ENCODE measurements at regions not wholly inside any gene's neighbourhood (a gene's known extent, or its start where the extent isn't known, plus 50 kb on each side); places are given as distances from the start of the nearest gene placed in this dataset.
A peak's percentile ranks its signal among the peaks of the same experiment; 100 is the strongest.

DNA sequence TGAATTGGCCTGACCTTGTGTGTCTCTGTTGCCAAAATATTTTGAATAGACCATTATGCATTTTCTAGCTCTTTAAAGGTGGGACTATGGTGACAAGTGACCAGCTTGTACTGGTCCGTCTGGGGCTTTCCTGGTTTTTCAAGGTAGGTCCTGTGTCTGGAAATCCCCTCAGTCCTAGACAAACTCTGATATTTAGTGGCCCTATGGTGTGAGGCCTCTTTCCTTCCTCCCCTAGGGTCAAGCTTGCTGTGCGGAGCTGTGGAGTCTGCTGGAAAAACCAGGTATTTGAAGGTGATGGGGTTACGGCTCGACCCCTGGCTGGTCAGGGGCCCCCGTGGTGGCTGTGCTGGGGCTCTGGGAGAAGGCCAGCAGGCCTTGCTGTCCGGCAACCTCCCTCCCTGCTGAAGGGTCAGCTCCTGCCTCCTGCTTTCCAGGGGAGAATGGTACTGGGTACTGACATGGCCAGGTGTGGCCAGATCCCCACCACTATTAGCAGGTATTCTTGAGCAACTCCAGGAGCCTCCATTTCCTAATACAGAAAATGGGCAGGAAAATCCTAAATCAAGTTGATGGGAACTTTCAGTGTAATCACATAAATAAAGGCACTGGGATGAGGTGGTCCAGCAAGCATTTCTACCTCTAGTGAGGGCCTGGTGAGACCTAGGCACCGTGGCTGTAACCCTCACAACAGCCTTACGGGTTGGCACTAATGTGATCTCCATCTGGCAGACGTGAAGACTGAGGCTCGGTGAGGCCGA, 86.2 kb upstream of the HS6ST1 start:
- Histone ChIP-seq H3K4me3 (ENCODE audit: low read depth, low read length) (no peak overlapping the region), H3K79me2 (ENCODE audit: control insufficient read depth, insufficient read depth, low read length, unreplicated experiment) (no peaks in the 10 kb centered on the region)

GRCh38 chr2:128405467-128405900, 86.8 kb upstream of the HS6ST1 start:
- Histone ChIP-seq H3K4me3 (ENCODE audit: low read depth, low read length) (no peak overlapping the region), H3K27me3 (ENCODE audit: insufficient read depth, low read length) (no peaks in the 10 kb centered on the region), H2AFZ (ENCODE audit: low read length, unreplicated experiment) (no peak overlapping the region), H3K79me2 (ENCODE audit: control insufficient read depth, insufficient read depth, low read length, unreplicated experiment) (no peaks in the 10 kb centered on the region), H3K36me3 (ENCODE audit: insufficient read depth, low read length) (no peaks in the 10 kb centered on the region), H3K27ac (ENCODE audit: low read depth, low read length) (no peak overlapping the region), H3K4me1 (ENCODE audit: control insufficient read depth, insufficient read depth, low read length, unreplicated experiment) (peaks cover 12% of the 10 kb centered on the region)

More for the DNA sequence above, 86.2 kb upstream of the HS6ST1 start:
- Histone ChIP-seq H3K36me3 (ENCODE audit: insufficient read depth, low read length) (no peaks in the 10 kb centered on the region), H3K4me1 (ENCODE audit: control insufficient read depth, insufficient read depth, low read length, unreplicated experiment) (peaks cover 12% of the 10 kb centered on the region), H3K27me3 (ENCODE audit: insufficient read depth, low read length) (no peaks in the 10 kb centered on the region), H3K27ac (ENCODE audit: low read depth, low read length) (no peak overlapping the region), H2AFZ (ENCODE audit: low read length, unreplicated experiment) (no peak overlapping the region)

GRCh38 chr2:128405981-128406613, 87.4 kb upstream of the HS6ST1 start:
- no peaks in the 10 kb centered on the region for H3K36me3 ChIP-seq (ENCODE audit: insufficient read depth, low read length)
- H3K79me2 ChIP-seq (ENCODE audit: control insufficient read depth, insufficient read depth, low read length, unreplicated experiment), result no peaks in the 10 kb centered on the region
- no peak overlapping the region for H3K4me3 ChIP-seq (ENCODE audit: low read depth, low read length)
- H3K4me1 ChIP-seq (ENCODE audit: control insufficient read depth, insufficient read depth, low read length, unreplicated experiment), result peaks cover 12% of the 10 kb centered on the region
- no peaks in the 10 kb centered on the region for H3K27me3 ChIP-seq (ENCODE audit: insufficient read depth, low read length)
- H2AFZ ChIP-seq (ENCODE audit: low read length, unreplicated experiment), result no peak overlapping the region
- H3K27ac ChIP-seq (ENCODE audit: low read depth, low read length), result no peak overlapping the region

GRCh38 chr2:128406736-128407554, 88.3 kb upstream of the HS6ST1 start:
- H3K79me2 ChIP-seq (ENCODE audit: control insufficient read depth, insufficient read depth, low read length, unreplicated experiment), result no peaks in the 10 kb centered on the region
- no peaks in the 10 kb centered on the region for H3K36me3 ChIP-seq (ENCODE audit: insufficient read depth, low read length)
- no peak overlapping the region for H2AFZ ChIP-seq (ENCODE audit: low read length, unreplicated experiment)
- no peaks in the 10 kb centered on the region for H3K27me3 ChIP-seq (ENCODE audit: insufficient read depth, low read length)
- peaks cover 12% of the 10 kb centered on the region for H3K4me1 ChIP-seq (ENCODE audit: control insufficient read depth, insufficient read depth, low read length, unreplicated experiment)
- no peak overlapping the region for H3K27ac ChIP-seq (ENCODE audit: low read depth, low read length)
- H3K4me3 ChIP-seq (ENCODE audit: low read depth, low read length), result no peak overlapping the region

DNA sequence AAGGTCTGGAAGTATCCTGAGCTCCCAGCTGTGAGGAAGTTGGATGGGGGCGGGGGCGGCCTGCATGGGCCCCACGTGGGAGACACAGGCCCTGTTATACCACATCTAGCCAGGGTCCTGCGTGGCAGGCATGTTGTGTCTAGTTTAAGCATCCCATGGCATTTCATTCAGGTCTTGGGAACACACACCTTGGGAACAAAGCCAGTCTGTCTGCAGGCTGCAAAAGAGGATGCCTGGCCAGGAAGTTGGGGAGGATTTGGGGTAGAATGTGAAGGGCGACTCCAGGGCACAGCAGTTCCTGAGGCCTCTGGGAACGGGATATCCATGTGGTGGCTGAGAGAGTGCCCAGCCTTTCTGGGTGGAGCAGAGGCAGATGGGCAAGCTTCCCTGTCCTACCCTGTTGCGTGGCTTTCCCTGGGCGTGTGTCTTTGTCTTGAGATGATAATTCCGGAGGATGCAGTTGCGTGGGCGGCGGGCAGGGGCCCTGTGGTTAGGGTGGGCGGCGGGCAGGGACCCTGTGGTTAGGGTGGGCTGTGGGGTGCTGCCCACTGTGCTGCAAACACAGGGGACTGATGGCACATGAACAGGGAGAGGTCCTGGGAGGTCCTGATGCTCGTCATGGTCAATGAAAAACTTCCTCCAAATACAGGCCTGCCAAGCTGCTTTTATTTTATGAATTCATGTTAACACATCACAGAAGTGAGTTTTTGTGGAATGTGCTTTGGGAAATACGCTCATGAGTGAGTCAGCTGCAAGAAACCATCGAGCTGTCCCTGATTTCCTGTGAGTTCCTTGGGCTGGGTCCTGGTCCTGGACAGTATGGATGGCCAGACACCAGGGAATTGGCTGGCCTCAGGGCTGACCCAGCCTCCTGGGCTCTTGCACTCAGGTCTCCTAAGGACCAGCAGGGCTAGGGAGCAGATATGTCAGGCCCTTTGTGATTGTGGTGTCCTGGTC, 90.0 kb upstream of the HS6ST1 start:
- Histone ChIP-seq H3K27me3 (ENCODE audit: insufficient read depth, low read length) (no peaks in the 10 kb centered on the region), H3K36me3 (ENCODE audit: insufficient read depth, low read length) (no peaks in the 10 kb centered on the region), H3K79me2 (ENCODE audit: control insufficient read depth, insufficient read depth, low read length, unreplicated experiment) (no peaks in the 10 kb centered on the region), H3K4me3 (ENCODE audit: low read depth, low read length) (no peak overlapping the region), H2AFZ (ENCODE audit: low read length, unreplicated experiment) (peak overlapping the region; percentile 43), H3K4me1 (ENCODE audit: control insufficient read depth, insufficient read depth, low read length, unreplicated experiment) (peaks cover 12% of the 10 kb centered on the region), H3K27ac (ENCODE audit: low read depth, low read length) (peak overlapping the region; percentile 75)

DNA sequence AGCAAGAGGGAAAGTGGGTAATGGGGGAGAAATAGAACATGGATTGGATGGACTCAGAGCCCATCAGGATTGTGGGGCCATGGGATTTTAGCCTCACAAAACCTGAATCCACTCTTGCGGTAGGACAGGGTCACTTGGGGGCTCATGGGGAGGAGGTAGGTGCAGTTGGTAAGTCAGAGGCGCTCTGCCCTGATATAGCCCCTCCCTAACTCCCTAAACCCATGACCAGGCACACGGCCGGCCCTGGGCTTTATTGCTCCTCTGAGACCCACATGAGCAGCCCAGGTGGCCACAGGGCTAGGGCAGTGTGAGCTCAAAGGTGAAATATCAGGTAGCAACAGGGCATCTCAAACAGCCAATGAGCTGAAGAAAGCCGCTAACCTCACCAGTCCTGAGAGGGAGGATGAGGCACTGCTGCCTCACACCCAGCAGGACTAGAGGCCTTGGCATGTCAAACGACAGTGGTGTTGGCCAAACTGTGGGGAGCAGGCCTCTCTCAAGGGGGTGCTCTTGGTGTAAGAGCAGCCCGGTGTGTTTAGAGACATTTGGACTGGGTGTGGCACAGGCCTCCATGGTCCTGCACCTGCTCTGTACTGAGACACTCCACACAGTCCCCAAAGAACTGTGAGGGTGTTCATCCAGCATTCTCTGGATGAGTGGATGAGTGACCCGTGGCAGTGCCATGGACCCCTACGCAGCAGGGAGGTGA, 90.8 kb upstream of the HS6ST1 start:
- Histone ChIP-seq H3K27ac (ENCODE audit: low read depth, low read length) (peak overlapping the region; percentile 75), H3K4me1 (ENCODE audit: control insufficient read depth, insufficient read depth, low read length, unreplicated experiment) (peaks cover 12% of the 10 kb centered on the region), H3K79me2 (ENCODE audit: control insufficient read depth, insufficient read depth, low read length, unreplicated experiment) (no peaks in the 10 kb centered on the region), H3K36me3 (ENCODE audit: insufficient read depth, low read length) (no peaks in the 10 kb centered on the region), H3K27me3 (ENCODE audit: insufficient read depth, low read length) (no peaks in the 10 kb centered on the region), H2AFZ (ENCODE audit: low read length, unreplicated experiment) (peak overlapping the region; percentile 43), H3K4me3 (ENCODE audit: low read depth, low read length) (no peak overlapping the region)

DNA sequence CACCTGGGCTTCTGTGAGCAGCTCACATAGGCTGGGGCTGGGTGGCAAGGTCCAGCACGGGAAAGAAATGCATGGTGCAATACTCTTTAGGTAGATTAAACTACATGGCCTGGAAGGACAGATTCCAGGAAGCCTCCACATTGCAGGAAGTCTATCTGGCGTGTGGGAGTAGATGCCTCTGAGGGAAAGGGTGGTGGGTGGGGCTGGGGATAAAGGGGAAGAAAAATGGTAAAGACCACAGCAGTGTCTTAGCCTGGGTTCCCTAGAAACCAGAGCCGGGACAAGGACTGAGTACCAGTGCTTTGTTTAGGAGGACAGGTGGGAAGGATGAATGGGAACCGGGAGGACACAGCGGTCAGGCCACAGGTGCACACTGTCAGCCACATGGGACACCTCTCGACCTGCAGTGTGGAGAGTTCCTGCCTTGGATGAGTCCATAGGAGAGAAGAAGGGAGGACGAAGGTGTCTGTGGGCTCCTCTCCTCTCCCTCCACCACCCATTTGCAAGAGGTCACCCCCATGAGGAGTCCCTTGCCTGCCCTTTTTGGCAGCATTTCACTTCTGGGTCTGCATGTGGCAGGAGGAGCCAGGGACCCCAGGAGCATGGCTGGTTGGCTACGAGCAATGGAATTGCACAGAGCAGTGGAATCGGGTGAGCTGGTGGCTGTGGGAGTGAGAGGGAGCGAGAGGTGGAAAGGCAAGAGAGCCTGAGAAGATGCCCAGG, 91.5 kb upstream of the HS6ST1 start:
- Histone ChIP-seq H3K36me3 (ENCODE audit: insufficient read depth, low read length) (no peaks in the 10 kb centered on the region), H3K27ac (ENCODE audit: low read depth, low read length) (no peak overlapping the region), H3K4me1 (ENCODE audit: control insufficient read depth, insufficient read depth, low read length, unreplicated experiment) (peaks cover 12% of the 10 kb centered on the region), H2AFZ (ENCODE audit: low read length, unreplicated experiment) (no peak overlapping the region), H3K27me3 (ENCODE audit: insufficient read depth, low read length) (no peaks in the 10 kb centered on the region), H3K79me2 (ENCODE audit: control insufficient read depth, insufficient read depth, low read length, unreplicated experiment) (no peaks in the 10 kb centered on the region), H3K4me3 (ENCODE audit: low read depth, low read length) (no peak overlapping the region)

- Histone ChIP-seq H3K79me2 (ENCODE audit: control insufficient read depth, insufficient read depth, low read length, unreplicated experiment) (no peaks in the 10 kb centered on the region), H3K27me3 (ENCODE audit: insufficient read depth, low read length) (no peaks in the 10 kb centered on the region), H3K4me3 (ENCODE audit: low read depth, low read length) (no peak overlapping the region), H3K36me3 (ENCODE audit: insufficient read depth, low read length) (no peaks in the 10 kb centered on the region), H3K27ac (ENCODE audit: low read depth, low read length) (no peak overlapping the region), H3K4me1 (ENCODE audit: control insufficient read depth, insufficient read depth, low read length, unreplicated experiment) (peaks cover 12% of the 10 kb centered on the region), H2AFZ (ENCODE audit: low read length, unreplicated experiment) (no peak overlapping the region)
These were observed 92.1 kb upstream of the HS6ST1 start for GRCh38 chr2:128410758-128411215.

DNA sequence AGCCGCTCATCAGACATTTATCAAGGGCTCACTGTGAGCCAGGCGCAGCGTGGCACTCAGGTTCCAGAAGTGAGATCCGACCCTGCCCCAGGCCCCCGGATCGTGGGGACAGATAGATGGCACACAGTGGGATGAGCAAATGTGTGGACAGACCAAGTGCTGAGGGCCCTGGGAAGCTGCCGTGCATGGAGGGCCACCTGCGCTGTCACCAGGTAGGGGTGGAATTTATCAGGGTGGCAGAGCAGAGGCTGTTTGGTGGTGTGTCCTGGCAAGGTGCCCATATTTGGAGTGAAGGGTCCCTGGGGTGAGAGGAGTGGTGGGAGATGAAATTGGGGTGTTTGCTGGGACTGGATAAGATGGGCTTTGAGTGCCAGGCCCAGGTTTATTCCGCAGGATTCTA, 92.8 kb upstream of the HS6ST1 start:
- Histone ChIP-seq H3K4me3 (ENCODE audit: low read depth, low read length) (no peak overlapping the region), H3K4me1 (ENCODE audit: control insufficient read depth, insufficient read depth, low read length, unreplicated experiment) (peaks cover 12% of the 10 kb centered on the region), H3K79me2 (ENCODE audit: control insufficient read depth, insufficient read depth, low read length, unreplicated experiment) (no peaks in the 10 kb centered on the region), H3K36me3 (ENCODE audit: insufficient read depth, low read length) (no peaks in the 10 kb centered on the region), H3K27ac (ENCODE audit: low read depth, low read length) (no peak overlapping the region), H3K27me3 (ENCODE audit: insufficient read depth, low read length) (no peaks in the 10 kb centered on the region), H2AFZ (ENCODE audit: low read length, unreplicated experiment) (no peak overlapping the region)
